GM19324 (cell line): ENCODE measurements at regions not wholly inside any gene's neighbourhood (a gene's known extent, or its start where the extent isn't known, plus 50 kb on each side); places are given as distances from the start of the nearest gene placed in this dataset.
"Not testable (repeated sequence)": the region's sequence is repeated elsewhere in the genome, so short reads cannot be mapped to it uniquely, and the experiment has no call there.

ENCODE experiments used
- ATAC-seq: cut with Tn5 transposase; IDR thresholded peaks from one replicate; pipeline ENCODE4 v1.9.1; 2021; ENCODE audit warnings: mild to moderate bottlenecking, moderate library complexity; ENCODE audit not compliant: unreplicated experiment, low FRiP score

- no peak for ATAC-seq
These were observed 219.0 kb upstream of the PIK3R1 start for GRCh38 chr5:67996596-67996995.

GRCh38 chr5:67992923-67993322, 222.6 kb upstream of the PIK3R1 start:
- ATAC-seq = no peak

GRCh38 chr5:67989456-67989855, 226.1 kb upstream of the PIK3R1 start:
- no peak for ATAC-seq

GRCh38 chr5:67986761-67987160, 228.8 kb upstream of the PIK3R1 start:
- ATAC-seq = no peak

GRCh38 chr5:67985686-67986387, 229.7 kb upstream of the PIK3R1 start:
- no peak for ATAC-seq

- no peak for ATAC-seq
These were observed 231.0 kb upstream of the PIK3R1 start for GRCh38 chr5:67984546-67984945.

GRCh38 chr5:67983251-67984110, 232.1 kb upstream of the PIK3R1 start:
- no peak for ATAC-seq

- ATAC-seq = not testable (repeated sequence)
These were observed 233.4 kb upstream of the PIK3R1 start for GRCh38 chr5:67982160-67982559.

GRCh38 chr5:67978171-67978570, 237.4 kb upstream of the PIK3R1 start:
- ATAC-seq = no peak

- no peak for ATAC-seq
These were observed 238.5 kb upstream of the PIK3R1 start for GRCh38 chr5:67976891-67977601.

GRCh38 chr5:67976181-67976580, 239.4 kb upstream of the PIK3R1 start:
- no peak for ATAC-seq

GRCh38 chr5:67974471-67974870, 241.1 kb upstream of the PIK3R1 start:
- ATAC-seq = no peak

GRCh38 chr5:67974054-67974453, 241.5 kb upstream of the PIK3R1 start:
- no peak for ATAC-seq

GRCh38 chr5:67971971-67972821, 243.4 kb upstream of the PIK3R1 start:
- ATAC-seq = no peak

- no peak for ATAC-seq
These were observed 244.2 kb upstream of the PIK3R1 start for GRCh38 chr5:67971223-67971830.

- no peak for ATAC-seq
These were observed 245.9 kb upstream of the PIK3R1 start for GRCh38 chr5:67969631-67970030.

- ATAC-seq = no peak
These were observed 246.4 kb upstream of the PIK3R1 start for GRCh38 chr5:67969176-67969575.

GRCh38 chr5:67966712-67967111, 248.8 kb upstream of the PIK3R1 start:
- ATAC-seq = no peak

GRCh38 chr5:67964619-67965018, 250.9 kb upstream of the PIK3R1 start:
- no peak for ATAC-seq
